ENCODE measurements at regions not wholly inside any gene's neighbourhood (a gene's known extent, or its start where the extent isn't known, plus 50 kb on each side); places are given as distances from the start of the nearest gene placed in this dataset.

- no peak for TF ChIP-seq CTCF (IDR thresholded peaks at IDR 0.05)
- no peak for TF ChIP-seq POLR2A (IDR thresholded peaks at IDR 0.05)
- no peak for TF ChIP-seq EP300 (IDR thresholded peaks at IDR 0.05)
- TF ChIP-seq POLR2AphosphoS5 (IDR thresholded peaks at IDR 0.05) = no peak
Observed at GRCh38 chr2:144117086-144117485, 402.8 kb downstream of the ZEB2 start.

All from upper lobe of left lung (tissue), 4 donors.